ENCODE measurements at regions not wholly inside any gene's neighbourhood (a gene's known extent, or its start where the extent isn't known, plus 50 kb on each side); places are given as distances from the start of the nearest gene placed in this dataset.

DNA sequence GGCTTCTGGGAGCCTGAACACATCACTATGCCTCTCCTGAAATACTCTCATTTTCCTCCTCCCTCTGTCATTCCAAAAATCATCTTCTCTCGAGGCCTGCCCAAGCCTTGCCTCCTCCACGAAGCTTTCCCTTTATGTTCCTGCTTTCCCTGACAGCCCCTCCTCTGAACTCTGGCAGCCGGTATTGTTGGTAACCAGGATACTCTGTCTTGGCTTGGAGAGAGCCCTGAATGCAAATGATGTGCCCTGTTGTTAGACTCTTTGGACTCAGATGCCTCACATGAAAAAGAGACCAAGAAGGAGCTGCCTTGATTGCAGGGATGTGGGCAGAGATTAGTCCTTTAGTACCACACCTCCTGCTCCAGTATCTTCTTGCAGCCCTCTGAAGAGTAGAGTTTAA lies 138.5 kb upstream of the DLX2 start:
- BruUV-seq (replicated peaks): no TSS peak
- ChIA-PET CTCF (no interaction called here), POLR2A (ENCODE audit: low non-redundant PET) (no interaction called here)
- H3K27ac ChIP-seq (ENCODE audit: low read depth, low read length, poor library complexity, severe bottlenecking): no peak overlapping the region
- no peaks in the 10 kb centered on the region for H3K4me1 ChIP-seq (ENCODE audit: insufficient read depth, low read length, poor library complexity, severe bottlenecking)
- no peak for DNase-seq (ENCODE audit: low spot score)
- no peaks in the 10 kb centered on the region for H3K36me3 ChIP-seq (ENCODE audit: insufficient read depth, low read length, poor library complexity, severe bottlenecking)
- intact Hi-C loops (cut with micrococcal nuclease; ENCODE audit: unreplicated experiment): no loop called here
- no peaks in the 10 kb centered on the region for H3K9me3 ChIP-seq (ENCODE audit: low read depth, low read length, poor library complexity, severe bottlenecking)
- H3K27me3 ChIP-seq (replicated peaks; ENCODE audit: insufficient read depth, low read depth, low read length, poor library complexity): peaks cover 12% of the 10 kb centered on the region
- TF ChIP-seq, protein P1, sequence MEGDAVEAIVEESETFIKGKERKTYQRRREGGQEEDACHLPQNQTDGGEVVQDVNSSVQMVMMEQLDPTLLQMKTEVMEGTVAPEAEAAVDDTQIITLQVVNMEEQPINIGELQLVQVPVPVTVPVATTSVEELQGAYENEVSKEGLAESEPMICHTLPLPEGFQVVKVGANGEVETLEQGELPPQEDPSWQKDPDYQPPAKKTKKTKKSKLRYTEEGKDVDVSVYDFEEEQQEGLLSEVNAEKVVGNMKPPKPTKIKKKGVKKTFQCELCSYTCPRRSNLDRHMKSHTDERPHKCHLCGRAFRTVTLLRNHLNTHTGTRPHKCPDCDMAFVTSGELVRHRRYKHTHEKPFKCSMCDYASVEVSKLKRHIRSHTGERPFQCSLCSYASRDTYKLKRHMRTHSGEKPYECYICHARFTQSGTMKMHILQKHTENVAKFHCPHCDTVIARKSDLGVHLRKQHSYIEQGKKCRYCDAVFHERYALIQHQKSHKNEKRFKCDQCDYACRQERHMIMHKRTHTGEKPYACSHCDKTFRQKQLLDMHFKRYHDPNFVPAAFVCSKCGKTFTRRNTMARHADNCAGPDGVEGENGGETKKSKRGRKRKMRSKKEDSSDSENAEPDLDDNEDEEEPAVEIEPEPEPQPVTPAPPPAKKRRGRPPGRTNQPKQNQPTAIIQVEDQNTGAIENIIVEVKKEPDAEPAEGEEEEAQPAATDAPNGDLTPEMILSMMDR (conservative IDR thresholded peaks at IDR 0.05; ENCODE audit: low read depth, low read length): no peak
- H3K4me3 ChIP-seq (ENCODE audit: low read depth, low read length, poor library complexity, severe bottlenecking): no peak overlapping the region

DNA sequence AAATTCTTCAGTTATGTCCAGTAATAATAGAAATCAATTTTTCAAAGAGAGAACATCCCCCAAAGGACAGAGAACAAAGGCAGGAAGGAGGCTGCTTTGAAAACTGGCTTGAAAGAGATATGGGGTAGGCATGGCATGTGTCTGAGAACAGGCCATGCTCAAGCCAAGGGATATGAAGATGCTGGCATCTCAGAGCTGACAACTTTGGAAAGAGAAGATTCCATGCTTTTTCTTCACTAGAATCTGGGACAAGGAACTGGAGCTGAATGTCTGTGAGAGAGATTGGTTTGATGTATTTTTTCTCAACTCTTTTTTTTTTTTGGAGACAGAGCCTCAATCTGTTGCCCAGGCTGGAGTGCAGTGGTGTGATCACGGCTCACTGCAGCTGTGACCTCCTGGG lies 139.8 kb upstream of the DLX2 start:
- Histone ChIP-seq H3K36me3 (ENCODE audit: insufficient read depth, low read length, poor library complexity, severe bottlenecking) (no peaks in the 10 kb centered on the region), H3K4me3 (ENCODE audit: low read depth, low read length, poor library complexity, severe bottlenecking) (no peak overlapping the region), H3K4me1 (ENCODE audit: insufficient read depth, low read length, poor library complexity, severe bottlenecking) (no peaks in the 10 kb centered on the region), H3K9me3 (ENCODE audit: low read depth, low read length, poor library complexity, severe bottlenecking) (no peaks in the 10 kb centered on the region), H3K27ac (ENCODE audit: low read depth, low read length, poor library complexity, severe bottlenecking) (no peak overlapping the region), H3K27me3 (replicated peaks; ENCODE audit: insufficient read depth, low read depth, low read length, poor library complexity) (peaks cover 2% of the 10 kb centered on the region)
- no TSS peak for BruUV-seq (replicated peaks)
- CTCF ChIA-PET: no interaction called here
- intact Hi-C loops (cut with micrococcal nuclease; ENCODE audit: unreplicated experiment): no loop called here
- DNase-seq (ENCODE audit: low spot score): no peak
- POLR2A ChIA-PET (ENCODE audit: low non-redundant PET): no interaction called here
- TF ChIP-seq, protein P1 (conservative IDR thresholded peaks at IDR 0.05; ENCODE audit: low read depth, low read length): no peak
- no peak for TF ChIP-seq EZH2 (IDR thresholded peaks at IDR 0.05; ENCODE audit: borderline replicate concordance, low read depth, low read length, poor library complexity, severe bottlenecking)

DNA sequence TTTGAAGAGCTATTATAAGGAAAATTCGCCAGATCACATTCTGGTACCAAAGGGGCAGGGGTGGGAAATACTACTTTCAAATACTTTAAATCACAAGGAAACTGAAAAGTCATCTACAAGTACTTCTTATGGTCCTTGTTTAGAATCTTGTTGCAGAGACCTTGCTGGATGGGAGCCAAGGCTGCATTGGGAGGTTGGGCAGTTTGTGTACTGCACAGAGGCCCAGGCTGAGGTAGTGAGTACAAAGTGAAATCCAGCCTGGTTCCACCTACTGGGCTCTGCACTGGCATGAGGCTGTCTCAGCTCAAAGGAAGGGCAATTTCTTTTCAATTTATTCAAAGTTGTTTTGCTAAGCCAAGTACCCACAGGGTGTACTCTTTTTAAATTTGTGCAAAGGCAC lies 140.3 kb upstream of the DLX2 start:
- POLR2A ChIA-PET (ENCODE audit: low non-redundant PET): no interaction called here
- no peaks in the 10 kb centered on the region for H3K27me3 ChIP-seq (replicated peaks; ENCODE audit: insufficient read depth, low read depth, low read length, poor library complexity)
- DNase-seq (ENCODE audit: low spot score): no peak
- no peaks in the 10 kb centered on the region for H3K36me3 ChIP-seq (ENCODE audit: insufficient read depth, low read length, poor library complexity, severe bottlenecking)
- no TSS peak for BruUV-seq (replicated peaks)
- no peaks in the 10 kb centered on the region for H3K9me3 ChIP-seq (ENCODE audit: low read depth, low read length, poor library complexity, severe bottlenecking)
- no peaks in the 10 kb centered on the region for H3K4me1 ChIP-seq (ENCODE audit: insufficient read depth, low read length, poor library complexity, severe bottlenecking)
- no peak overlapping the region for H3K27ac ChIP-seq (ENCODE audit: low read depth, low read length, poor library complexity, severe bottlenecking)
- intact Hi-C loops (cut with micrococcal nuclease; ENCODE audit: unreplicated experiment): no loop called here
- no peak for TF ChIP-seq EZH2 (IDR thresholded peaks at IDR 0.05; ENCODE audit: borderline replicate concordance, low read depth, low read length, poor library complexity, severe bottlenecking)
- TF ChIP-seq, protein P1 (conservative IDR thresholded peaks at IDR 0.05; ENCODE audit: low read depth, low read length): no peak
- H3K4me3 ChIP-seq (ENCODE audit: low read depth, low read length, poor library complexity, severe bottlenecking): no peak overlapping the region
- CTCF ChIA-PET: no interaction called here
